Adipose tissue (tissue), 3 donors: ENCODE measurements at regions not wholly inside any gene's neighbourhood (a gene's known extent, or its start where the extent isn't known, plus 50 kb on each side); places are given as distances from the start of the nearest gene placed in this dataset.
"Not testable (repeated sequence)": the region's sequence is repeated elsewhere in the genome, so short reads cannot be mapped to it uniquely, and the experiment has no call there.

ENCODE experiments used
- H3K27ac ChIP-seq: one replicate; pipeline ENCODE4 v1.5.1; 2013; ENCODE audit warnings: low read depth, low read length
- WGBS, 3 donors: extraction: QIAGEN DNeasy Blood & Tissue Kit; methylation state at CpG; one replicate each; pipeline ENCODE4 v1.1.7; 2013; 5-methylcytosine and 5-hydroxymethylcytosine counted together
- donor health status: healthy with polysubstance abuse.
- donor health status: Bipolar disorder and iron deficiency.
- donor health status: healthy.

DNA sequence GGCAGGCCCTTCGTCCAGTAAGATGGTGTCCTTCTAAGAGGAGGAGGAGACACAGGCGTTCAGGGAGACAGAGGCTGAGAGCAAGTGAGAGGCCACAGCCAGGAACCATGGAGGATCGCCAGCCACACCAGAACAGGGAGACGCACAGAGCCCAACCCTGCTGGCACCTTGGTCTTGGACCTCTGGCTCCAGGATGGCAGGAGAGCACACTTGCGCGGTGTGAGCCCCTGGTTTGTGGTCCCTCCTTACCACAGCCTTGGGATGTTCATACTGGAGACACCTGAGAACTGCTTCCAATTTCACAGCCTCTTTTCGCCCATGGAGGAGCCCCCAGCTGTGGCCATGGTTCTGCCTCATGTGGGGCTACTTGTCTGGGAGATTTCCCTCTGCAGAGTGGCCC is 222.4 kb downstream of the DLL1 start:
- no peak overlapping the region for H3K27ac ChIP-seq
- 91 to 93% (median 92%) methylated on average over 7 of the region's 7 CpGs for WGBS, 3 donors

DNA sequence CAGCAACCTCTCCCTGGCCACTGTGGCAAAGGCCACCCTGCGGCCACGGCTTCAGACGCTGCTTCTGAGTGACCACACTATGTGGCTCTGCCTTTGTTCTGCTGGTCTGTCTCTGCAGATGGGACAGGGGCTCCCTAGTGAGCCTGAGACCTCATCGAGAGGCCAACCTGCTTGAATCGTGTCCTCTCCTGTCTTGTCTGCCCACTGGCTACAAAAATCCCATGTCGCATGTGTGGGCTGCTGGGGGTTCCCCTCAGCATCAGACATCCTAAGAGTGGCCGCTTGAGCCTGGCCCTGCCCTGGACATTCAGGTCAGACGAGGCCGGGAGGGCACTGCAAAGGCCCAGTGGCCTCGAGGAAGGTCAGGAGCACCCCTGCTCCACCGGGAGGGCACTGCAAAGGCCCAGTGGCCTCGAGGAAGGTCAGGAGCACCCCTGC is 222.9 kb downstream of the DLL1 start:
- WGBS, 3 donors: 85 to 87% (median 85%) methylated on average over 12 of the region's 12 CpGs
- no peak overlapping the region for H3K27ac ChIP-seq

DNA sequence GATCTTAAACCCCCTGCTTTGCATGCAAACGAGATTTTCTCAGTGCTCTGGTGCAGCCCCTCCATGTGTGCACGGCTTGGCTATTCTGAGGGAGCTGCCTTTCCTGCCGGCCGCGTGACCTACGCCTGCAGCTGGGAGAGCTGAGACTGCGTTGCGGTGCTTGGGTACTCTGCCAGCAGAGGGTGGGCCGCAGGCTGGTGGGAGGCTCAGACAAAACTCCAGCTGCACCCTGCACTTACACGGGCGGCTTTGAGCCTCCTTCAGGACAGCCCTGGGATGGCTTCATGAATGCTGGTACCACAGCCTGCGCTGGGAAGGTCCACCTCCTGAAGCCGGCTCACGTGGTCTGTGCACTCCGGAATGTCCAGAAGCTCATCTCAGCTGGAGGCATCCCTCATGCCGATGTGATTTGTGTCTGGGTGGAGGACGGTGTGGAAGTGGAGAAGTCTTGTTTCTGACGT is 223.7 kb downstream of the DLL1 start:
- H3K27ac ChIP-seq: no peak overlapping the region
- 43 to 50% (median 47%) methylated on average over 18 of the region's 18 CpGs for WGBS, 3 donors

DNA sequence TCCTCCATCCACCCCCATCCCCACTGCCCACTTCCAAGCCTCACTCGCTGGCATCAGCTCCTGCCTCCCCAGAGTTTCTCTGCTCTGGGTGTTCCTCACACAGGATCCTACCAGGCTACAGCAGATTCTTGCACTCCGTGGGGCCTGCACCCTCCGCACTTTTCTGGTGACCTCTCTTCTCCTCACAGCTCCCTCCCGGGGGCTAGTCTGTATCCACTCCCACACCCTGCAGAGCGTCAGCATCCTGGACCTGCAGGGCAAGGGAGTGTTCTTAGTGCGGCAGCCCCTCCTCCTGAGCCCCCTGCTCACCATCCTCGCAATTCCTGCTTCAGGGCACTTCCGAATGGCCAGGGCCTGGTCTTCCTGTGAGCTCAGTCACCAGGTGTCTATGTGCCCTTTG is 224.2 kb downstream of the DLL1 start:
- 68 to 74% (median 69%) methylated on average over 8 of the region's 8 CpGs for WGBS, 3 donors
- H3K27ac ChIP-seq: no peak overlapping the region

DNA sequence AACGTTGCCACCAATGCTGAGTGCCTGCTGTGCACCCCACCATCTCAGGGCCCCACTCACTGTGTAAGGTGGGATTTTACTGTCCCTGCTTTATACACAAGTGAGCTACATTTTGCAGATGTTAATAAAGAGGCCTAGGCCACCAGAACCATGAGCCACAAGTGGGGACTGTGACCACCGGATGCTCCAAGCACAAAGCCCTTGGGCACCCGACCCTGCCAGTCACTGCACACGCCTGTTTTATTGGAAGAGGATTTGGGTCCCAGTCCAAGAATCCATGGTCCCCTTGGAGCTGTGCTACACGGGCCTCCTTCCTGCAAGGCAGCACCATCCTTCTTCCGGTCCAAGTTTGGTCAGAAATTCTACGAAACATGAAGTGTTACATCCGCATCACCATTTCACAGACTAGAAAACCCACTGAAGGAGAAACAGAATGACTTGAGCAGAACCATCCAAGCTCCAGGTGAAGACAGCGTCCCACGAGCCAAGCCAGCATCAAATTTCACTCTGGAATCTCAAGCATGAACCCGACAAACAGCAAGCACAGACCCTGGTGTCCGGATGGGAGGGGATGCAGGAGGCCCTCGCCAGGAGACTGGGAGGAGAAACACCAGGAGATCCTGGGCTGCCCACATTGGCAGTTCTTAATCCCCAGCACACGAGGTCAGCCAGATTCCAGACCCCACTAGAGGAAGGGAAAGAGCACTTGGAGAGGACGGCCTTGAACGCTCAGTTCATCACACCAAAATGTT is 226.9 kb downstream of the DLL1 start:
- H3K27ac ChIP-seq: no peak overlapping the region
- 69 to 72% (median 71%) methylated on average over 16 of the region's 16 CpGs for WGBS, 3 donors

DNA sequence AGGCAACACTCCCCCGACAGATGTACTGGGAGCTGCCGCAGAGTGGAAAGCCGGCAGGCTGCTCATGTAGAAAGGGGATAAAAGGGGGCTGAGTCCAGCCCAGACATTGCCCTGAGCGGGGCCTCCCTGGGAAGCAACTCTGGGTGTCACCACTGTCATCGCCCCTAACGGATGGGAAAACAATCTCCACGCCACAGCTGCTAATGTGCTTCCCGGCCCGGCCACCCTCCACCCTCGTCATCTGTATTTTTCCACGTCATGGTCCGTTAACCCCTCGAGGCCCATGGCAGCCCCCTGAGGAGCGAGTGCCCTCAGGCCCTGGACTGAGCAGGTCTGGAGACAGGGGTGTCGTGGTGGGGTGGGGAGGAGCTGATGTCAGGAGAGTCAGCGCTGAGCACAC is 227.4 kb downstream of the DLL1 start:
- 54 to 63% (median 62%) methylated on average over 16 of the region's 16 CpGs for WGBS, 3 donors
- H3K27ac ChIP-seq: no peak overlapping the region

DNA sequence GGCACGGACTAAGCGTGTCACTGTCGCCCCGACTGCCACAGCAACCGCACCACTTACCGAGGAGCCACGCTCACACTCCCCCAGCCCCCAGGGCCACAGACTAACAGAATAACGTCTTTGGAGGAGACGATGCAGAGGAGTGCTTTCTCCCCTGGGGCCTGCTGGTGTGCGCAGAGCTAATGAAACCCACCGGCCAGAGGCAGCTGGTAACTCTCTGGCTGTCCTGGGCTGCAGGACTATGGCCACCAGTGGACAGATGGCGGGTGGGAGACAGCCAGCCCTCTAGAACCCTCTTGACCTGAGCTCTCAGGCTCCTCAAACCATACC is 228.0 kb downstream of the DLL1 start:
- 86 to 93% (median 89%) methylated on average over 12 of the region's 12 CpGs for WGBS, 3 donors
- H3K27ac ChIP-seq: no peak overlapping the region

DNA sequence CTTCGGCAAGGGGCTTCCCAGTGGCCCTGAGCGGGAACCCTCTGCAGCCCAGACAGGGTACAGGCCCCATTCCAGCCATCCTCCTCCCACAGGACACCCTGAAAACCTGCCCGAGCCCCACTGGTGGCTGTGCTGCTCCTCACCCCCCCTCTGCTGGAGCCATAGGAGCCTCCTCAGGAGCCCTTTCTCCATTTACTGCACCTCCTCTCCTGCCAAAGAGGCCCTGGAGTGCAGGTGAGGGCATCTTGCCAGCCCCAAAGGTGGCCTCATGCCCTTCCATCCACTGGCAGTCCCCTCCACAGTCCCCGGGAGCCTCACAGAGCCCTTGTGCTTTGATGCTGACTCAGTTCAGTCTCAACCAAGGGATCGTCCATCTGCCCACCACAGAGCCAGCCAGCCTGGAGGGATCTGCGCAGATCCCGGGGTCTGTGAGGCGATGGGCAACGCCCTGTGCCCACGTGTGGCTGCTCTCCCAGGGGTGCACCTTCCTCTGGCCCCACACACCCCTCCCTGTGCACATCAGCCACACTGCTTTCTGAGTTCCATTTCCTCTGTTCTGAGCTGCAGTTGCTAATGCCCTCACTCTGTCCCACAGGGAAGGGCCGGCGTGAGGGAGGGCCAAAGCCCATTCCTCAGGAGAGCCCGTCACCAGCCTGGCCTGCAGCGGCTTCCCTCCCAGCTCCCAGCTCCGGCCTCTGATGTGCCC is 228.5 kb downstream of the DLL1 start:
- no peak overlapping the region for H3K27ac ChIP-seq
- WGBS, 3 donors: 88 to 91% (median 88%) methylated on average over 15 of the region's 15 CpGs

DNA sequence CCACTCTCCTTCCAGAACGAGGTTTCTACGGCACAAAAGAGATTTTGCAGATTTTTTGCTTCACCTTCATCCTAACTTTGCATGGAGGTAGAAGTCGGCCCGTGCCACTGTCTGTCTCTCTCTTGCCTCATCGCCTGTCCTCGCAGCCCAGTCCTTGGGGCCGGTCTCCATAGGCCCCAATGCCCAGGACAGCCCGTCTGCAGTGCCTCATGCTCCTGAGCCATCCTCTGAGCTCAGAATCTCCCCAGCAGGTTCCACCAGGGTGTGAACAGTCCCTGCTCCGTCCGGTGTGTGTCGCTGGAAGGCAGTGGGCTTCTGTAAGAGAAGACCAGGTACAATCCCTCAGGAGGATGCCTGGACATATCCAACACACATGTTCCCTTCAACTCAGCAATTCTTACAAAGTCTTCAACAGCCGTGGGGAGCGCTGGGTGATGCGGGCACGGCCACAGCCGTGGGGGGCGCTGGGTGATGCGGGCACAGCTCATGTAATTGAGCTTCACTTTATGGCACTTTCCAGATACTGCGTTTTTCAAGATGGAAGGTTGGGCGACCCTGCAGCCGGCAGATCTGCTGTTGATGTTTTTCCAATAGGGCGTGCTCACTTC is 231.9 kb downstream of the DLL1 start:
- no peak overlapping the region for H3K27ac ChIP-seq
- WGBS, 3 donors: 94 to 95% (median 94%) methylated on average over 22 of the region's 22 CpGs

DNA sequence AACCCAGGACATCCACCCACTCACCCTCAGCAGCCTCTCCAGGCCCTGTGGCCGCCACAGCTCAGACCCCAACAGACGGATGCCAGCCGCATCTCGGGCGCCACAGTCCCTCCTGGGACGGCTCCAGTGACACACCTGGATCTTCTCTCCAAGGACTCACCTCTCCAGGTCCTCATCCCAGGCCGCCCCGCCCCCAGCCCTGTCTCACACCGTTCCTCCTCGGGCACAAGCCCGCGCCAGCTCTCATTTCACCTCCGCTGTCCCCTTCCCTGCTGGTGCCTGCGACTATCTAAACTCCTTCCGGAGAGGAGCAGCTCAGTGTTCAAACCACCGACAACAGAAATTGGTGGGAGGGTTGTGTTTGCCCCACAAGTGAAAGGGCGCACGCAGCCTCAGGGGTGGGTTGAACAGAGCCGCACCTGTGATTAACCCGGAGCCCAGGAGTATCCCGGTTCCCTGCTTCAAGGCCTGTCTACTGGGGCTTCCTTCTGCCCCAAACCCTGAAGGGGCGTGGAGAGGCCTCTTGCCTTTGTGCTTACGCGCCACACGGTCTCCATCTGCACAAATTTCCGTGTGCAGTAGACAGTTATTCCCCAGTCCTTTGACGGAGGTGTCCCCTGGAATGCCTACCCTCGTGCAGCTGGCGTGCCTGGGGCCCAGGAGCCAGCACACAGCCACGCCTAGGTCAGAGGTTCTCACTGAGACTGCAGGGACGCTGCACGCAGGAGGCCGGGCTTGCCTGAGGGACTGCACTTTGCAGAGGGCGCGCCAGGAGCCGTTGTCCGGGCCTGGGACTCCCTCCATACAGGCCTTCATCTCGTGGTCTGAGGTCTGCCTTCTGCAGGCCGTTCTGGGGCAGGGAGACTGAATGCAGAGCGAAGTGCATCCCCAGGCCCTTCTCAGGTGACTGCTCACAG is 232.7 kb downstream of the DLL1 start:
- no peak overlapping the region for H3K27ac ChIP-seq
- 87 to 89% (median 87%) methylated on average over 40 of the region's 40 CpGs for WGBS, 3 donors

DNA sequence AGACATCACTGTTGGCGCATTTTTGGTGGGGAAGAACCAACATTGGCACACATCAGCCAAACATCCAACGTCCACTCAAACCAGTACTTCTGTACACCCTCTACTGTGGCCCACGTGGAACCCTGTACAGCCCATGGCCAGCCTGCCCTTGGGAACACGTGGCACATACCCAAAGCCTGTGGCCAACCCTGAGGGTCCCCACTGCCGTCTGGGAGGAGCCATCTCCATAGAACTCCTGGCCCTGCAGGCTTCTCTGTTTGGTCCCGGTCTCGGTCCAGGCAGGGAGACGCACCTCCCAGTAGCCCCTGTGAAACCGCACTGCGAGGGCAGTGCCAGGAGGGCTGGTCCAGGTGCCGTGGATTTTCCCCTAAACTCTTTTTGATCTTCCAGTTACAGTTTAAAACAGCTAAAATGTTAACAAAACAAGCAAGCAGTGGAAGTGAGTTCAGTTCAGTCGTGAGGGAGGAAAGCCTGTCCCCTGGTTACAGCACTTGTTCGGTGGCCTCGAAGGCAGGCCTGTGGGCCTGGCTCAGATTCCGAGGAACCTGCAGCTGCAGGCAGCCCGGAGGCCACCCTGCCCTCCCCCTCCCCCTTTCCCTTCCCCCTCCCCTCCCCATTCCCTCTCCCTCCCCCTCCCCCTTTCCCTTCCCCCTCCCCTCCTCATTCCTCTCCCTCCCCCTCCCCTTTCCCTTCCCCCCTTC is 233.7 kb downstream of the DLL1 start:
- WGBS, 3 donors: 80 to 89% (median 82%) methylated on average over 15 to 16 of the region's 16 CpGs
- H3K27ac ChIP-seq: no peak overlapping the region

DNA sequence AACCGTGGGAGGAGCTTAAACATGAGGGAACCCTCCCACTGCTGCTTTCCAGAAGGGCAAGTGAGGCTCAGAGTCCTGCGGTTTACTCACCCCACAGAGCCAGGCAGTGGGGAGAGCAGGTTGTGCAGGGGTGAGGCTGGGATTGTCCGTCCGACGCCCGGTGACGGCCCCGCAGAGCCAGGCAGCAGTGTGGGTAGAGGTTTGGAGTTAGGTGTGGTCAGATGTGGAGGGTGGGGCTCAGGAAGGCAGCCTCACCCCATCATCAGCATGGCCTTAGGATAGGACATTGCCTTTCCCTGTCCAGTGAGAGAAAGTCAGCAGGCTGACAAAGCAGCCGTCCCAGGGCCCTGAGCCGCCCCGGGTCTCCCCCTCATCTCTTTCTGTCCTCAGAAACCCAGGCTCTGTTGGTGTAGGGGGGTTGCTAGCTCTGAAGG is 234.6 kb downstream of the DLL1 start:
- WGBS, 3 donors: 81 to 92% (median 88%) methylated on average over 11 of the region's 11 CpGs
- H3K27ac ChIP-seq: no peak overlapping the region

DNA sequence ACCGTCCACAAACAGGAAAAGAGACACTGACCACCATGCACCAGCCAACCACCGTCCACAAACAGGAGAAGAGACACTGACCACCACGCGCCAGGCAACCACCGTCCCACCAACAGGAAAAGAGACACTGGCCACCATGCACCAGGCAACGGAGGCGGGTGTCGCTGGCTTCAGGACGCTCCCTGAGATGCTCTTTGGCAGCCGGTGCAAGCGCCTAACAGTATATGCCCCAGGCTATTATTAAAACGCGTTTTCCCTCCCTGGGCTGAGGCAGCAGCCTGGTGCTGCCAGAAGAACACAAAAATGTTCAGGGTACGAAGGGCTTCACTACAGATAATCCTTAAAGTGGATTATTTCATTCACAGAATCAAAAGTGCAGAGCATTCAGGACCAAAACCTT is 235.1 kb downstream of the DLL1 start:
- WGBS, 3 donors: 91 to 97% (median 97%) methylated on average over 12 to 14 of the region's 14 CpGs
- not testable (repeated sequence) for H3K27ac ChIP-seq

DNA sequence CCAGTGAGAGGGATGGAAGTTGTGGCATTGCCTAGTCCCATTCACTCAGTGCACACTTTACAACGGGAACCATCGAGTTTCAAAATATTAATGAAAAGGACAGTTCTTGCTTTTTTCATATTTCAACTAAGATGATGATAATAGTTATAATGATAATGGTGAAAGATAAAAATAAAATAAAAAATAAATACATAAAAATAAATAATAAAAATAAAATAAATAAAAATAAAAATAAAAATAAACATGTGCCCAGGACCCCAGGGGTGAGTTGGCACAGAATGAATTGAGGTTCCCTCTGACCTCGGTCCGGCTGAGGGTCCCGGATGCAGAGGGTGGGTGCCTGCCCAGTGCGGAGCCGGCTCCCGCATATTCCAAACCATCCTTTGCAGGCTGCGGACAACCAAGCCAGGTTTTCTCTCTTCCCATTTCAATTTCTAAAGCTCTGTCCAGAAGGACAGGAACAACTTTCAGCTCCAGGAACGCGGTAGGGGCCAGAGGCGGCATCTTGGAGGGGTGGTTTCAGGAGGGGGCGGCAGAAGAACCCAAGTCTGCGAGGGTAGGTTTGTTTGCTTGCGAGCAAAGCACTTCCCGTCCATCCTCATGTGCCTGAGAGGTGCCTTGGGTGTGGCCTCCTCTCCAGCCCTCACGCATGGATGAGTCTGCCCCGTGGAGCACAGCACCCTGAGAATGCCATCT is 236.8 kb downstream of the DLL1 start:
- 83 to 89% (median 89%) methylated on average over 18 of the region's 18 CpGs for WGBS, 3 donors
- H3K27ac ChIP-seq: no peak overlapping the region

DNA sequence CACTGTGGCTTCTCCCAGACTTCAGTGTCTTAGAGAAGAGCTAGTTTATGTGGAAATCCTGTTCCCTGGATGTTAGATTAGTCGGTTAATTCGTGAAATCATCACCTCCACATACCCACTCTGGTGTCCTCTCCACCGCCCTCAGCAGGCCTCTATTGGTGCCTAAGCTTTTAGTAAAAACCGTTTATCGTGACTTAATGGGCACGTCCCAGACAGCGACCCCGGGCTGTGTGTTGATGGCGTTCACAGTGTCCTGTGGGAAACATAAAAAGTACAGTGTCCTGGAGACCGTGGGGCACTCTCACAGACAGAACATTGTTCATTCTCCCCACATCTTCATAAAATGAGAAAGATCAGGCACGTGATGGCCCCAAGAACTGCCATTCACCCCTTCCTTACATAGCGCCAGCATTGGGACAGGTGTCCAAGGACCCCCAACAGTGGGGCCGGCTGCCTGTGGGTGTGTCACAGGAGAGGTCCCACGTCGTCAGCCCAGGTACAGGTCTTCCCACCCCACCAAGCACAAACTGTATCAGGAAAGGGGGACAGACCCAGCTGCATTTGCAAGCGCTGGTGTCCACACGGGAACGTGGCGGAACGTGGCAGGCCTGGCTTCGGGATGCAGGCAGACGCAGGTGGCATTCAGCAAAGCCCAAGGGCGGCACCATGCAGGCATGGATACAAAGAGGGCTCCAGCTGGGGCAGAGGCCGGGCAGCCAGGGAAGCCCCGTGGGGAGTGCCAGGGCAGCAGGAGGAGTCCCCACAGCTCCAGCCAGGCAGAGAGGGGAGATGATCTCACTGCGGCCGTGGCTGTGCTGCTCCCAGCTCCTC is 237.7 kb downstream of the DLL1 start:
- 82 to 90% (median 83%) methylated on average over 26 to 27 of the region's 27 CpGs for WGBS, 3 donors
- H3K27ac ChIP-seq: no peak overlapping the region

DNA sequence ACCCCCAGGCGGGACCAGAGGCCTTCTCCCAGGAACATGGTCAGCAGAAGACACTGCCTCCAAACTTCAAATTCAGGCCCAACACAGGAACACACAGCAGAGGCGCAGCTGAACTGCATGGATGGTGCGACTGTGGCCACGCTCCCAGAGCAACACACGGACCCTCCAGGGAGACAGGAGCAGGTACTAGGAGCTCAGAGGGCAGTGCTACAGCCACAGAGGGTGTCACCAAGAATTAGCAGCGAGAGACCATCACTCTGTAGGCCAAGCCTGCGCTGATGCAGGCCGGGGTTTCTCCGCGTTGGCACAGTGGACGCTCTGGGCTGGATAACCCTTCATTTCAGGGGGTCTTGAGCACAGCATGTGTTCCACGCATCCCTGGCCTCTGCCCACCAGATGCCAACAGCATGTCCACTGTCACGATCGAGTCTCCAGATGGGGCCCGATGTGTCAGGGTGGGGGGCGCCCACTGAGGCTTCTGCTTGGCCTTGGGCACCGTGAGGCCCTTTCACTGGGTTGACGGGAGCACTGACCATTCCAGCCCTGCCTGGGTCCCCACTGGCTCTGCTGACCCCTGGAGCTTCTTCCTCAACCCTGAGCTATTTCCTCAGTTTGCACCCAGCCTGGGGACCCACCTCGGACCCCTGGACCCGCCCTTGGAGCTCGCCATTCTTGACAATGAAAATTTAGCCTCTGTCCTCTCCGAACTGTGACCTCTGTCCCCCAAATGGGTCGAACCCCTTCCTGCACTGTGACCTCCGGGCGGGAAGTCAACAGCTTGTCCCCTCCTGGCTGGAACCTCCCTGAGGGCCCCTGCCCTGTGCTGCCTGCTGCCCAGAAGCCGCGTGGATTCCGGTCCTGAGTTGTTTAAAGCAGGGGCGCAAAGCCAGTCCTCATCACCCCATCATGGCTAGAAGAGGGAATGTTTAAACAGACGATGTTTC is 239.4 kb downstream of the DLL1 start:
- H3K27ac ChIP-seq: no peak overlapping the region
- WGBS, 3 donors: 89 to 93% (median 91%) methylated on average over 28 to 30 of the region's 30 CpGs
